Testis (tissue), 2 donors: ENCODE measurements at regions not wholly inside any gene's neighbourhood (a gene's known extent, or its start where the extent isn't known, plus 50 kb on each side); places are given as distances from the start of the nearest gene placed in this dataset.

ENCODE experiments used
- POLR2A ChIP-seq: fragments of 450-650 bp; IDR thresholded peaks from one replicate; pipeline ENCODE4 v1.6.1; 2017; ENCODE audit warnings: antibody characterized with exemption, mild to moderate bottlenecking, moderate library complexity
- TF ChIP-seq, protein P1 (sequence below), 3 experiments: fragments of 450-650 bp in 2 of 3; fragments of 200-600 bp in 1 of 3; sonication (generic) in 1 of 3; IDR thresholded peaks; one replicate each; pipeline ENCODE4 v1.5.1; 2016 to 2019; ENCODE audit warnings: antibody characterized with exemption in 3 of 3, mild to moderate bottlenecking in 2 of 3, moderate library complexity in 1 of 3

DNA sequence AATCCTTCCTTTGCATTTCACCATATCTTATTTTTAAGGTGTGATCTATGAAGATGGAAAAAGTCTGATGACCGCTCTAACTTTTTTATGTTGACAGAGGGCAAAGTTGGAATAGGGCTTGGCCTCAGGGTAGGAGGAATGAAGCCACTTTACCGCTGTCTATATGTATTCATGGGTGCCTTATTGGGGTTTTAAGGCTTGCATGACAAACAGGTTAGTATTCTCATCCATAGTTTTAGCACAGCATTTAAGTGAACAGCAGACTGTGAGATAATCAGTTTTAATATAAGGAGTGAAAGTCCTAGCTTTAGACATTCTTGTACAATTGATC is 81.7 kb upstream of the BMP2K start:
- TF ChIP-seq, protein P1, sequence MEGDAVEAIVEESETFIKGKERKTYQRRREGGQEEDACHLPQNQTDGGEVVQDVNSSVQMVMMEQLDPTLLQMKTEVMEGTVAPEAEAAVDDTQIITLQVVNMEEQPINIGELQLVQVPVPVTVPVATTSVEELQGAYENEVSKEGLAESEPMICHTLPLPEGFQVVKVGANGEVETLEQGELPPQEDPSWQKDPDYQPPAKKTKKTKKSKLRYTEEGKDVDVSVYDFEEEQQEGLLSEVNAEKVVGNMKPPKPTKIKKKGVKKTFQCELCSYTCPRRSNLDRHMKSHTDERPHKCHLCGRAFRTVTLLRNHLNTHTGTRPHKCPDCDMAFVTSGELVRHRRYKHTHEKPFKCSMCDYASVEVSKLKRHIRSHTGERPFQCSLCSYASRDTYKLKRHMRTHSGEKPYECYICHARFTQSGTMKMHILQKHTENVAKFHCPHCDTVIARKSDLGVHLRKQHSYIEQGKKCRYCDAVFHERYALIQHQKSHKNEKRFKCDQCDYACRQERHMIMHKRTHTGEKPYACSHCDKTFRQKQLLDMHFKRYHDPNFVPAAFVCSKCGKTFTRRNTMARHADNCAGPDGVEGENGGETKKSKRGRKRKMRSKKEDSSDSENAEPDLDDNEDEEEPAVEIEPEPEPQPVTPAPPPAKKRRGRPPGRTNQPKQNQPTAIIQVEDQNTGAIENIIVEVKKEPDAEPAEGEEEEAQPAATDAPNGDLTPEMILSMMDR (IDR thresholded peaks at IDR 0.05): no peak
- no peak for TF ChIP-seq POLR2A
